HCT116 (cell line): ENCODE measurements at regions not wholly inside any gene's neighbourhood (a gene's known extent, or its start where the extent isn't known, plus 50 kb on each side); places are given as distances from the start of the nearest gene placed in this dataset.

ENCODE experiments used
- CEBPB ChIP-seq: IDR thresholded peaks from 2 replicates; pipeline ENCODE4 v1.6.1; 2012; ENCODE audit warnings: low read depth
- EZH2 ChIP-seq: fragments of 200-600 bp; sonication (generic); IDR thresholded peaks from 2 replicates; pipeline ENCODE4 v1.6.1; 2017; ENCODE audit warnings: antibody characterized with exemption, mixed run types
- FOSL1 ChIP-seq: IDR thresholded peaks from 2 replicates; pipeline ENCODE4 v1.6.1; 2012; ENCODE audit warnings: low read depth
- POLR2A ChIP-seq: IDR thresholded peaks from 2 replicates; pipeline ENCODE4 v1.7.0; 2011; ENCODE audit warnings: borderline replicate concordance; ENCODE audit not compliant: insufficient read depth, insufficient read length; ENCODE audit errors: extremely low read depth
- POLR2AphosphoS5 ChIP-seq: IDR thresholded peaks from 2 replicates; pipeline ENCODE4 v1.6.1; 2011; ENCODE audit warnings: mild to moderate bottlenecking, low read depth, low read length, moderate library complexity
- RAD21 ChIP-seq: IDR thresholded peaks from 2 replicates; pipeline ENCODE4 v1.6.1; 2012; ENCODE audit warnings: low read depth, mild to moderate bottlenecking
- SIN3A ChIP-seq: IDR thresholded peaks from 2 replicates; pipeline ENCODE4 v1.6.1; 2012; ENCODE audit warnings: low read depth
- ZFX ChIP-seq: fragments of 450-650 bp; IDR thresholded peaks from 2 replicates; pipeline ENCODE4 v1.6.1; 2017
- ZNF274 ChIP-seq: fragments of 200-500 bp; sonication (Bioruptor generic); IDR thresholded peaks from 2 replicates; pipeline ENCODE4 v1.6.1; 2014; ENCODE audit warnings: mild to moderate bottlenecking, low read depth, low read length, inconsistent platforms
- TF ChIP-seq, protein P1 (sequence below), 3 experiments: fragments of 200-600 bp in 1 of 3; sonication (generic) in 1 of 3; IDR thresholded peaks in 2 of 3; conservative IDR thresholded peaks in 1 of 3; 2 replicates each; pipeline ENCODE4 v1.5.1; 2012 to 2017; ENCODE audit warnings: low read depth in 2 of 3, low read length in 2 of 3, antibody characterized with exemption in 1 of 3, borderline replicate concordance in 1 of 3, control low read depth in 1 of 3, mild to moderate bottlenecking in 1 of 3, mixed read lengths in 1 of 3, mixed run types in 1 of 3, moderate library complexity in 1 of 3; ENCODE audit not compliant: insufficient read depth in 1 of 3
- TF ChIP-seq, protein P2 (sequence below): IDR thresholded peaks from 2 replicates; pipeline ENCODE4 v1.6.1; 2011; ENCODE audit warnings: mild to moderate bottlenecking, low read length, moderate library complexity; ENCODE audit not compliant: insufficient replicate concordance; ENCODE audit errors: extremely low read depth
- TF ChIP-seq, protein P3 (sequence below): IDR thresholded peaks from 2 replicates; pipeline ENCODE4 v1.6.1; 2012
- TF ChIP-seq, protein P4 (sequence below): IDR thresholded peaks from 2 replicates; pipeline ENCODE4 v1.6.1; 2012

DNA sequence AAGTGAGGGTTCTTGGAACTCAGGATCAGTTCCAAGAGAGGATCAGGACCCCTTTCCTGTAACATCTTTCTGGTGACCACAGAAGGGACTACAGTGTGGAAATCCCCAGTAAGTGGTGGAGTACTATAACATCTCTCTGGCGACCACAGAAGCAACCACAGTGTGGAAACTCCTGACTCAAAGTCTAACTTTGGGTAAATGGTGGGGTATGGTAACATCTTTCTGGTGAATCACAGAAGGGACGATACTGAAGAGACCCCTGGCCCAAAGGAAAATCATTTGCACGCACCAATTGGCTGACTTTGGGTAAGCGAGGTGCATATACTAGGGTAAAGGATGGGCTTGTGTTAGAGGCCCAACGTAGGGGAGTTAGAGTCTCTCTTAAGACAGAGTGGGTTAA is 56.3 kb upstream of the GULP1 start:
- TF ChIP-seq, protein P1, sequence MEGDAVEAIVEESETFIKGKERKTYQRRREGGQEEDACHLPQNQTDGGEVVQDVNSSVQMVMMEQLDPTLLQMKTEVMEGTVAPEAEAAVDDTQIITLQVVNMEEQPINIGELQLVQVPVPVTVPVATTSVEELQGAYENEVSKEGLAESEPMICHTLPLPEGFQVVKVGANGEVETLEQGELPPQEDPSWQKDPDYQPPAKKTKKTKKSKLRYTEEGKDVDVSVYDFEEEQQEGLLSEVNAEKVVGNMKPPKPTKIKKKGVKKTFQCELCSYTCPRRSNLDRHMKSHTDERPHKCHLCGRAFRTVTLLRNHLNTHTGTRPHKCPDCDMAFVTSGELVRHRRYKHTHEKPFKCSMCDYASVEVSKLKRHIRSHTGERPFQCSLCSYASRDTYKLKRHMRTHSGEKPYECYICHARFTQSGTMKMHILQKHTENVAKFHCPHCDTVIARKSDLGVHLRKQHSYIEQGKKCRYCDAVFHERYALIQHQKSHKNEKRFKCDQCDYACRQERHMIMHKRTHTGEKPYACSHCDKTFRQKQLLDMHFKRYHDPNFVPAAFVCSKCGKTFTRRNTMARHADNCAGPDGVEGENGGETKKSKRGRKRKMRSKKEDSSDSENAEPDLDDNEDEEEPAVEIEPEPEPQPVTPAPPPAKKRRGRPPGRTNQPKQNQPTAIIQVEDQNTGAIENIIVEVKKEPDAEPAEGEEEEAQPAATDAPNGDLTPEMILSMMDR (IDR thresholded peaks at IDR 0.05 in 2 of 3, conservative IDR thresholded peaks at IDR 0.05 in 1 of 3; ENCODE audit: borderline replicate concordance in 1 of 3, insufficient read depth in 1 of 3, low read depth in 2 of 3, low read length in 2 of 3): no peak
- TF ChIP-seq POLR2A: no peak
- no peak for TF ChIP-seq EZH2
- TF ChIP-seq POLR2AphosphoS5: no peak
- TF ChIP-seq SIN3A: no peak
- no peak for TF ChIP-seq RAD21
- TF ChIP-seq, protein P2, sequence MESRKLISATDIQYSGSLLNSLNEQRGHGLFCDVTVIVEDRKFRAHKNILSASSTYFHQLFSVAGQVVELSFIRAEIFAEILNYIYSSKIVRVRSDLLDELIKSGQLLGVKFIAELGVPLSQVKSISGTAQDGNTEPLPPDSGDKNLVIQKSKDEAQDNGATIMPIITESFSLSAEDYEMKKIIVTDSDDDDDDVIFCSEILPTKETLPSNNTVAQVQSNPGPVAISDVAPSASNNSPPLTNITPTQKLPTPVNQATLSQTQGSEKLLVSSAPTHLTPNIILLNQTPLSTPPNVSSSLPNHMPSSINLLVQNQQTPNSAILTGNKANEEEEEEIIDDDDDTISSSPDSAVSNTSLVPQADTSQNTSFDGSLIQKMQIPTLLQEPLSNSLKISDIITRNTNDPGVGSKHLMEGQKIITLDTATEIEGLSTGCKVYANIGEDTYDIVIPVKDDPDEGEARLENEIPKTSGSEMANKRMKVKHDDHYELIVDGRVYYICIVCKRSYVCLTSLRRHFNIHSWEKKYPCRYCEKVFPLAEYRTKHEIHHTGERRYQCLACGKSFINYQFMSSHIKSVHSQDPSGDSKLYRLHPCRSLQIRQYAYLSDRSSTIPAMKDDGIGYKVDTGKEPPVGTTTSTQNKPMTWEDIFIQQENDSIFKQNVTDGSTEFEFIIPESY: no peak
- no peak for TF ChIP-seq ZFX
- TF ChIP-seq, protein P3, sequence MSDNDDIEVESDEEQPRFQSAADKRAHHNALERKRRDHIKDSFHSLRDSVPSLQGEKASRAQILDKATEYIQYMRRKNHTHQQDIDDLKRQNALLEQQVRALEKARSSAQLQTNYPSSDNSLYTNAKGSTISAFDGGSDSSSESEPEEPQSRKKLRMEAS: no peak
- TF ChIP-seq CEBPB: no peak
- TF ChIP-seq FOSL1: no peak
- no peak for TF ChIP-seq ZNF274
- TF ChIP-seq, protein P4, sequence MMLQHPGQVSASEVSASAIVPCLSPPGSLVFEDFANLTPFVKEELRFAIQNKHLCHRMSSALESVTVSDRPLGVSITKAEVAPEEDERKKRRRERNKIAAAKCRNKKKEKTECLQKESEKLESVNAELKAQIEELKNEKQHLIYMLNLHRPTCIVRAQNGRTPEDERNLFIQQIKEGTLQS: no peak
